Activated naive CD8-positive, alpha-beta T cell treated with anti-CD3 and anti-CD28 coated beads, Interleukin-2, amount 50 U/mL, for 16 hours (primary cell): ENCODE measurements at regions not wholly inside any gene's neighbourhood (a gene's known extent, or its start where the extent isn't known, plus 50 kb on each side); places are given as distances from the start of the nearest gene placed in this dataset.
"Not testable (repeated sequence)": the region's sequence is repeated elsewhere in the genome, so short reads cannot be mapped to it uniquely, and the experiment has no call there.

Source experiments
- DNase-seq: peaks from one replicate; pipeline ENCODE4 v3.0.0-alpha.2; 2020; ENCODE audit warnings: low read depth, low spot score

- peak; percentile 68 for DNase-seq
Measured at GRCh38 chr6:26956601-26957184, 290.8 kb upstream of the PRSS16 start.

DNA sequence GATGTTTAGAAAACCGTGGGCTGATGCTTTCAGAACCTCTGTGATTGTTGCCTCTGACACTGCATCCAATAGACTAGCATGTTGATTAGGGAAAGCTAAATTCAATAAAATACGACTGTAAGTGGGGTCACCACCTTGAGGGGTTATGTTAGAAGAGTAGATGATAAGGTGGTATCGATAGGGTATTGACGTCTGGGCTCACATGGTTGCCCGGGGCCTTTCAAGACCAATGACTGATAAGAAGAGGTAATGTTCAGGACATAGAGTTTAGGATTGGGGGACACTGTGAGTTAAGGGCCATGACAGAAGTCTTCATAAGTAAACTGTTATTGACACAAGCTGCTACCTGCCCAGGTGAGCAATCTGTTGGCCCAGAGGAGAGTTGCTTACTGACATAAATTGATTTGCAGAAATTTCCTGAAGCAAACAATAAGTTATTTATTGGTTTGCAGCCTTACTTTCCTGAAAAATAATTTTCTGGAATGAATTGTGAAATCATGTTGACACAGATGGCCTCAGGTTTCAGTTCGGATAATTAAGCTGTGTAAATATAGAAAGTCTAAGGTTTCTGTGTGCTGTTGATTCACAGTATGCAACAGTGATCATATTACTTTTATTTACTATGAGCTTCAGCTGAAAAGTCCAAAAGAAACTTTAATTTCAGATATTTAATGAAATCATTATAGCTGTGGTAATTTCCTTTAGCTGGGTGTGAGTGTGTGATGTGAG, 289.9 kb upstream of the PRSS16 start:
- not testable (repeated sequence) for DNase-seq

DNA sequence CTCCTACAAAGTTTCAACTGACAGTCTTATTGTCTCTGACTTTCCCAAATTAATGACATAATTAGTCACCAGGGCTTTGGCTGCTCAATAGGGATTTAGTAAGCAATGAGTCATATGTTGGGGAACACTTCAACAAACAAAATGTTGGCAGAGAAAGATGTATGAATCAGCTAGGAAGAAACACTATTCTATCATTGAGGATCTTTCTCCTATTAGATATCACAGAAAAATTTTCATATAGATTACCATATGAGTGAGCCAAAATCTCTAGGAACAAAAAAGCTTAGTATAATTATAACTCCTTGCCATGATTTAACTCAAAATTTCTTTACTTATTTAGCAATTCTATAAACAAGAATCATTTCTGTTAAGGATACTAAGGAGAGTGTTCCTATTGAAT, 286.3 kb upstream of the PRSS16 start:
- DNase-seq, result not testable (repeated sequence)

- no peak for DNase-seq
Measured at GRCh38 chr6:27002447-27002846, 245.1 kb upstream of the PRSS16 start.

DNA sequence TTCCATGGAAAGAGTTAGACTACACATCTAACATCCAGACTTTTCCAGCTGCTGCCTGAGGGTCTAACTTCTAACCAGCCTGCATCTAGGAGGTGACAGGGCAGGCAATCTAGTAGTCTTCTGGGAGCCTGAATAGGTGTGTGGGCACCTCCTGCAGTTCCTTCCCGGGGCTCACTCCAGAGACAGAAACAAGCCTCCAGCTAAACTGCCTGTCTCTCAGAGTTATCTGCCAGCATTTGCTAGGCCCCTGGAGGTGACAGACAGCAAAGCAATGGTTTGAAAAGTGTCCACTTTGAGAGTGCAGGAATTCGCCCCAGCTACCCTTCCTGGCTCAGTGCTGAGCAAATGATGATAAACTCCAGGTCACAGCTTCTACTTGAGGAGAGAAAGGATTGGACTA, 240.5 kb upstream of the PRSS16 start:
- DNase-seq, result no peak

- DNase-seq, result not testable (repeated sequence)
Measured at GRCh38 chr6:27008613-27009012, 238.9 kb upstream of the PRSS16 start.

DNA sequence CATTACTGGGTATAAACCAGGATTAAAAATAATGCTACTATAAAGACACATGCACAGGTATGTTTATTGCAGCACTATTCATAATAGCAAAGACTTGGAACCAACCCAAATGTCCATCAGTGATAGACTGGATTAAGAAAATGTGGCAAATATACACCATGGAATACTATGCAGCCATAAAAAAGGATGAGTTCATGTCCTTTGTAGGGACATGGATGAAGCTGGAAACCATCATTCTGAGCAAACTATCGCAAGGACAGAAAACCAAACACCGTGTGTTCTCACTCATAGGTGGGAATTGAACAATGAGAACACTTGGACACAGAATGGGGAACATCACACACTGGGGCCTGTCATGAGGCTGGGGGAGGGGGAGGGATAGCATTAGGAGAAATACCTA, 233.4 kb upstream of the PRSS16 start:
- not testable (repeated sequence) for DNase-seq

GRCh38 chr6:27016689-27017088, 230.8 kb upstream of the PRSS16 start:
- no peak for DNase-seq

DNA sequence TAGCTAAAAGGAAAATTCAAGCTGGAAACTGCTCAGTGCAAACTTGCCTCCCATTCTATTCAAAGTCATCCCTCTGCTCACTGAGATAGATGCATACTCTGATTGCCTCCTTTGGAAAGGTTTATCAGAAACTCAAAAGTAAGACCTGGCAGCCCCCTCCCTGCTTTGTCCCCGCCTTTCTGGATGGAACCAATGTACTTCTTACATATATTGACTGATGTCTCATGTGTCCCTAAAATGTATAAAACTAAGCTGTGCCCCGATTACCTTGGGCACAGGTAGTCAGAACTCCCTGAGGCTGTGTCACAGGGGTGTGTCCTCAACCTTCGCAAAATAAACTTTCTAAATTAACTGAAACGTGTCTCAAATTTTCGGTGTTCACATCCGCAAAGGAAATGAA, 229.1 kb upstream of the PRSS16 start:
- DNase-seq, result not testable (repeated sequence)

GRCh38 chr6:27019651-27020552, 227.6 kb upstream of the PRSS16 start:
- no peak for DNase-seq

- DNase-seq, result no peak
Measured at GRCh38 chr6:27020553-27020880, 227.0 kb upstream of the PRSS16 start.

DNA sequence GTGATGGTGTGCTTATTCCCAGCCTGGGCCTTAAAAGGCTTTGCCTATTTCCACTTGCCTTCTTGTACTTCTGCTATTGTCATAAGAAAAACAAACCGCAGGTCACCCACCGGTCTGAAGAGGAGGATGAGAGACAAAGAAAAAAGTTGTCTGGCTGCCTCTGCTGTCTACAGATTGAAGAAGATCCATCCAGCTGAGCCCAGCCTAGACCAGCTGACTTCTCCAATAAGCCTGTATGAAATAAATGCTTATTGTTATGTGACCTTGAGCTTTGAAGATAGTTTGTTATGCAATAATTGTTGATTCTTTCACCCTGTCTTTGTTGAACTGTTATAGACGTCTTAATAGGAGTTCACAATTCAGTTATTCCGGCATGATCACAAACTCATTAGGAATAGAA, 223.8 kb upstream of the PRSS16 start:
- no peak for DNase-seq

DNA sequence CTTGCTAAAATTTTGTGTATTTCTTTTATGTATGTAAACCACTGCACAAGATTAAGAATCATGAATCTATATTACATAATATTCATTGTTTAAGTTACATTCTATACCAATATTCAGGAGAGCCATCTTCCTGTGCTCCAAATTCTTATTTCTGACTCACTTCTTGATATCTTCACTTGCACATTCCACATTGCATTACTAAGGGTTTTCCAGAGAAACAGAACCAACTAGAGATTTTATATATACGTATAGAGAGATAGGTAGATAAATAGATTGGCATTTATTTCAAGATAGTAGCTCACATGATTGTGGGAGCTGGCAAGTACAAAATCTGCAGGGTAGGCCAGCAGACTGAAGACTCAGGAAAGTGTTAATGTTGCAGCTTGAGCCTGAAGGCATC, 222.2 kb upstream of the PRSS16 start:
- DNase-seq, result no peak

DNA sequence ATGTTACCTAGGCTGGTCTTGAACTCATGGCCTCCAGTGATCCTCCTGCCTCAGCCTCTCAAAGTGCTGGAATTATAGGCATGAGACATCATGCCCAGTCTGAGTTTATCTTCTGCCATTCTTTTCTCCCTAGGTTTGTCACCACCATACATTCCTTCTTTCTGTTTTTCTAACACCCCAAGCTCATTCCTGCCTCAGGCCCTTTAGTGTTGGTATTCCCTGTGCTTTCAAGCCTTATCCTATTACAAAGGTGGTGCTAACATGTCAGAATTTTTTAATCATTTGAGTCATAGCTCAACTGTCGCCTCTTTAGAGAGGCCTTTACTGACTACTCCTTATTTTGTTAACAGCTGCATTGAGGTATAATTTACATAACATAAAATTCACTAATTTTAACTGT, 221.1 kb upstream of the PRSS16 start:
- no peak for DNase-seq

DNA sequence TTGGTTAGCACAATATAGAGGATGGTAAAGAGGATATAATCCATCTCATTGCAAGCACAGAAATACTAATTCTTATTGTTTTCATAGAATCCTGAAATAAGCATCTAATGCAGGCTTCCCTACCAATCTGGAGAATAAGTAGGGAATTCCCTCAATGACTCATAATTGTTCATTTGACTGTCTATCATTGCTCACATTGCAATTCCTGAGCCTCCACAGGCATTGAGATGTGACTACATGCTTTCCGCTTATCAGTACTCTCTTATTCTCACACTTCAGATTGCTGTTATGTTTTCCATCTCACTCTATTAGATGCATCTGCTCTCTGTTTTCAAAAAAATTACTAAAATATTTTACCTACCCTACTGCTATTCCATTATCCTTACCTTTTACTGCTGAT, 216.2 kb upstream of the PRSS16 start:
- no peak for DNase-seq

GRCh38 chr6:27038498-27038897, 209.0 kb upstream of the PRSS16 start:
- DNase-seq, result no peak

- DNase-seq, result no peak
Measured at GRCh38 chr6:27040244-27041042, 207.1 kb upstream of the PRSS16 start.

- no peak for DNase-seq
Measured at GRCh38 chr6:27043244-27043643, 204.3 kb upstream of the PRSS16 start.

GRCh38 chr6:27045131-27045530, 202.4 kb upstream of the PRSS16 start:
- not testable (repeated sequence) for DNase-seq

- not testable (repeated sequence) for DNase-seq
Measured at GRCh38 chr6:27047725-27048124, 199.8 kb upstream of the PRSS16 start.

DNA sequence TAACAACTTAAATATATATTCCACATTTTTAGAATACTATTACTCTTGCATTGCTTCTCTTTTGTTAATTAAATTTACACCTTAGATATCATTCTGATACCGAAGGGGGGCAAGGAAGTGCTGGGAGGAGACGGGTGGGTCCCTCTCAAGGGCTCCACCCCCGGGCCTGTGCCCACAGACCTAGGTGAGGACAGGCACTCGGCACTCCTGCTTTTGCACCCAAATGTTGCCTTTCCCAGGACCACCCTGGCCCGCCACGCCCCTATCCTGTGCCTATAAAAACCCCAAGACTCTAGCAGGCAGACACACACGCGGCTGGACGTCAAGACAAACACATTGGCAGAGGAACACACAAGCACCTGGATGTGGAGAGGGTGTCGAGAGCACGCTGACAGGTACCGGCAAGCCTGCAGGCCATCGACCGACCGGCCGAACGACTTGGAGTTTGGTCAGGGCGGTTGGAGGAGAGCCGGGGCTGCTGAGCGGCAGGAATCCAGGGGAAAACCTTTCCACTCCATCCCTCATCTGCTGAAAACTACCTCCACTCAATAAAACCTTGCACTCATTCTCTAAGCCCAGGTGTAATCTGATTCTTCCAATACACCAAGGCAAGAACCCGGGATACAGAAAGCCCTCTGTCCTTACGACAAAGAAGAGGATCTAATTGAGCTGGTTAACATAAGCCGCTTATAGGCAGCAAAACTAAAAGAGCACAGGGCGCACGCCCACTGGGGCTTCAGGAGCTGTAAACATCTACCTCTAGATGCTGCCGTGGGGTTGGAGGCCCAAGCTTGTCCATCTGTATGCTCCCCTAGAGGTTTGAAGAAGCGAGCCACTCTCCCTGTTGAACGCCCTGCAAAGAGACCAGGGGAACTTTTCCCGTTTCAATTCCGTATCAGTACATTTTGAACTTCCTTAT, 197.4 kb upstream of the PRSS16 start:
- no peak for DNase-seq
